Ovary (tissue), 7 donors: ENCODE measurements at regions not wholly inside any gene's neighbourhood (a gene's known extent, or its start where the extent isn't known, plus 50 kb on each side); places are given as distances from the start of the nearest gene placed in this dataset.
"Not testable (repeated sequence)": the region's sequence is repeated elsewhere in the genome, so short reads cannot be mapped to it uniquely, and the experiment has no call there.

Source experiments
- DNase-seq, 5 donors: peaks; one replicate each; pipeline ENCODE4 v3.0.0-alpha.2; 2019 to 2020
- H3K27ac ChIP-seq, 2 donors: fragments of 200-600 bp; one replicate each; pipeline versions ENCODE4 v1.5.1 to v1.8.0; 2019 to 2022
- H3K27me3 ChIP-seq: fragments of 200-600 bp; one replicate; pipeline ENCODE4 v1.8.0; 2022
- H3K36me3 ChIP-seq: fragments of 200-600 bp; sonication (generic); one replicate; pipeline ENCODE4 v1.5.1; 2019
- H3K4me1 ChIP-seq: one replicate; pipeline ENCODE4 v1.8.1; 2013; ENCODE audit warnings: mild to moderate bottlenecking, moderate library complexity; ENCODE audit not compliant: insufficient read depth
- H3K4me3 ChIP-seq: fragments of 200-600 bp; sonication (generic); one replicate; pipeline ENCODE4 v1.5.1; 2017
- H3K9me3 ChIP-seq, 2 donors: fragments of 200-600 bp in 1 of 2; sonication (generic) in 1 of 2; one replicate each; pipeline versions ENCODE4 v1.5.1 to v1.8.1; 2013 to 2019; ENCODE audit warnings: mild to moderate bottlenecking in 1 of 2, moderate library complexity in 1 of 2
- CTCF ChIP-seq, 3 donors: fragments of 450-650 bp in 2 of 3; fragments of 200-600 bp in 1 of 3; IDR thresholded peaks; one replicate each; pipeline versions ENCODE4 v1.5.1 to v1.8.0; 2016 to 2022; ENCODE audit warnings: antibody characterized with exemption in 3 of 3, mild to moderate bottlenecking in 1 of 3
- EP300 ChIP-seq: sonication (generic); formaldehyde crosslinking; IDR thresholded peaks from one replicate; pipeline ENCODE4 v1.6.1; 2017; ENCODE audit warnings: antibody characterized with exemption
- POLR2A ChIP-seq: fragments of 450-650 bp; IDR thresholded peaks from one replicate; pipeline ENCODE4 v1.6.1; 2017; ENCODE audit warnings: antibody characterized with exemption, mild to moderate bottlenecking, moderate library complexity
- WGBS, 3 donors: extraction: QIAGEN DNeasy Blood & Tissue Kit in 1 of 3; methylation state at CpG; one replicate each; pipeline versions ENCODE4 v1.1.5 to v1.1.7; 2013 to 2017; 5-methylcytosine and 5-hydroxymethylcytosine counted together
- intact Hi-C, 4 donors: fragments of 100-400 bp; cut with DNase I; formaldehyde crosslinking; loops; one replicate each; pipeline versions ENCODE4 v1.11.0 to v1.15.1; 2022 to 2023
- donor health status: DM: no; HTN: no; CAD: no; lungs with moderate emphysema.
- donor health status: DM: no; HTN: no; CAD: no.
- donor health status: Bipolar disorder and iron deficiency.
- donor health status: DM: no; HTN: no; CAD: no.
- donor health status: DM: yes; HTN: yes; CAD: no.

GRCh38 chr3:95832146-95832545 lies 982.2 kb upstream of the EPHA6 start:
- Histone ChIP-seq H3K9me3 (no peaks in the 10 kb centered on the region), H3K27ac (no peak overlapping the region), H3K4me1 (no peaks in the 10 kb centered on the region), H3K36me3 (no peaks in the 10 kb centered on the region), H3K4me3 (no peak overlapping the region), H3K27me3 (no peaks in the 10 kb centered on the region)
- DNase-seq = no peak
- no peak for TF ChIP-seq CTCF (IDR thresholded peaks at IDR 0.05)
- no peak for TF ChIP-seq EP300
- no peak for TF ChIP-seq POLR2A
- intact Hi-C loops = no loop called here

- intact Hi-C loops, H3K4me1 ChIP-seq, DNase-seq, H3K4me3 ChIP-seq, H3K9me3 ChIP-seq, H3K27me3 ChIP-seq, H3K27ac ChIP-seq, H3K36me3 ChIP-seq: not testable (repeated sequence)
- WGBS, 3 donors = 96 to 100% (median 98%) methylated on average over 9 of the region's 9 CpGs
Measured at GRCh38 chr3:95860628-95861027, 953.8 kb upstream of the EPHA6 start.

- intact Hi-C loops = no loop called here
- Histone ChIP-seq H3K27me3 (no peaks in the 10 kb centered on the region), H3K9me3 (no peaks in the 10 kb centered on the region), H3K4me1 (no peaks in the 10 kb centered on the region), H3K4me3 (no peak overlapping the region), H3K36me3 (no peaks in the 10 kb centered on the region), H3K27ac (no peak overlapping the region)
- WGBS, 3 donors = 76 to 92% (median 79%) methylated on average over 1 of the region's 1 CpG
- DNase-seq = no peak
- TF ChIP-seq EP300 (no peak), POLR2A (no peak), CTCF (IDR thresholded peaks at IDR 0.05) (no peak)
Measured at GRCh38 chr3:95883801-95884200, 930.6 kb upstream of the EPHA6 start.

GRCh38 chr3:95886616-95887015 lies 927.8 kb upstream of the EPHA6 start:
- intact Hi-C loops = no loop called here
- Histone ChIP-seq H3K36me3 (no peaks in the 10 kb centered on the region), H3K27me3 (no peaks in the 10 kb centered on the region), H3K27ac (no peak overlapping the region), H3K4me3 (no peak overlapping the region), H3K9me3 (no peaks in the 10 kb centered on the region), H3K4me1 (no peaks in the 10 kb centered on the region)
- no peak for DNase-seq
- no peak for TF ChIP-seq POLR2A
- no peak for TF ChIP-seq CTCF (IDR thresholded peaks at IDR 0.05)
- TF ChIP-seq EP300 = no peak
- 77 to 84% (median 78%) methylated on average over 1 of the region's 1 CpG for WGBS, 3 donors

- 61 to 74% (median 64%) methylated on average over 2 of the region's 2 CpGs for WGBS, 3 donors
- DNase-seq = no peak
- H3K36me3 ChIP-seq = no peaks in the 10 kb centered on the region
- no peak overlapping the region for H3K4me3 ChIP-seq
- H3K4me1 ChIP-seq = no peaks in the 10 kb centered on the region
- no peak overlapping the region for H3K27ac ChIP-seq
- intact Hi-C loops = no loop called here
- H3K9me3 ChIP-seq = no peaks in the 10 kb centered on the region
- TF ChIP-seq EP300 = no peak
- TF ChIP-seq CTCF (IDR thresholded peaks at IDR 0.05) = no peak
- no peak for TF ChIP-seq POLR2A
- no peaks in the 10 kb centered on the region for H3K27me3 ChIP-seq
Measured at GRCh38 chr3:95887114-95887513, 927.3 kb upstream of the EPHA6 start.
